ENCODE measurements at regions not wholly inside any gene's neighbourhood (a gene's known extent, or its start where the extent isn't known, plus 50 kb on each side); places are given as distances from the start of the nearest gene placed in this dataset.

DNA sequence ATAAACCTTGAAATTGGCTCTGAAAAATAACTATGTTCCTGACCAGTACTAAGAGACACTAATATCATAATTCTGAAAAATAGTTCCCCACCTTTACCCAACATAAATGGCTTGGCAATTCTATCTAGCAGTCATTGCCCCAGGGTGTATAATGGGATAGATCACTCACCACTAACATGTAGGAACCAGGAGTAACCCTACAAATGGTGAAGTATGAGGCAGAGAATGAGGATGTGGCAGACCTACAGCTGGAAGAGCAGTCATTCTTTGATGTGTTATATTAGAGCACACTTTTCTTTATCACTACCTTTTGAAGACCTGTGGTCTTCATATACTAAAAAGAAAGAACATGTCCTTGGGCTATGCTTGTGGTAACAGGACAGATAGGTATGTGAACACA is 136.5 kb upstream of the SYNDIG1 start:
- DNase-seq = no peak

DNA sequence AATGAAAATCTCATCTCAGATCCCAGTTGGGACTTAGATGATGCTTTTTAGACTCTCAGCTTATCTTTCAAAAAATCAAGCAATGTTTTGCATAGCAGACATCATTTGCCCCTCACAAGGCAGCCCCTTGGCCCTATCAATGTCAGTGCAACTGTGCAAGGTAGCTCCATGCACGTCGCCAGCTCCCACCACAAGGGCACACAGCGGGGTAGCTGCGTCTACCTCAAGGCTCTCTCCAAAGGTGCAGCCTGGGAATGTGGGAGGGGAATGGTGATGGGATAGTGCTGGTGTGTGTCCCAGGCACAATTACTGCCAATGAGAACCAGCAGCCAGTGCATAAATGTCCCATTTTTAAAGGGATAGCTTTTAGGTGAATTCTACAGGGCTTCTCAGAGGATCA is 137.5 kb upstream of the SYNDIG1 start:
- no peak for DNase-seq

DNA sequence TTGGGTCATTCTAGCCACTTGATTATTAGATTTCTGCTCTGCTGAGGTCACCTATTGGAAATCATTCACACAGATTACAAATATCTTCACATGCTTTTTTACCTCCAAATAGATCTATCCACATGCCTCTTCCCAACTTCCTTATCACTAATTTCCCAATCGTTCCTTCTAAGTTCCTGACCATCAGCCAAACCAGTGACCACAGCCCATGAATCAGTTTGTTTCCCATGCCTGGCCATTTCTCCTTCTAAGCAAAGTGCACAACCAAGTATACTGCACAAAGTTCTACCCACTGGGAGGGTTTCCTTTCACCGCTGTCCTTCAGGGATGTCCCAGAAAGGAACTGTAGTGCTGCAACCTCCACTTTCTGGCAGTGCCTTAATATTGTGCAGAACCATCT is 140.5 kb upstream of the SYNDIG1 start:
- no peak for DNase-seq

DNA sequence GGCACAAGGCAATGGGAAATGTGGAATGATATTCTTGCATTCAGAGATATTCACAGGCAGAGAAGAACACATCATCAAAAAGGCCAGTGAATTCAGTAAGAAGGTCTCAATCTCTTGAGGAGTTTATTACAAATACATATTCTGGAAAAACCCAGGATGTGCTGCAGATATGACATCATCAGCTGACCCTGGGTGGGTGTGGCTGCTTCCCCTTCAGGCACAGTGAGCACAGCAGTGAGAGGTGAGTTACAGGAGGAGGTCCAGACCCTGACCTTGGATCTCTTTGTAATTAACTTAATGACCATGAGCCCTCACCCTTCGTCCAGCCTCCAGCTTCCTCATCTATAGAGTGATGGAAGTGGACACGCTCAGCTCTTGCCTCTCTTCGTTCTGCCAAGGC is 147.5 kb upstream of the SYNDIG1 start:
- no peak for DNase-seq

DNA sequence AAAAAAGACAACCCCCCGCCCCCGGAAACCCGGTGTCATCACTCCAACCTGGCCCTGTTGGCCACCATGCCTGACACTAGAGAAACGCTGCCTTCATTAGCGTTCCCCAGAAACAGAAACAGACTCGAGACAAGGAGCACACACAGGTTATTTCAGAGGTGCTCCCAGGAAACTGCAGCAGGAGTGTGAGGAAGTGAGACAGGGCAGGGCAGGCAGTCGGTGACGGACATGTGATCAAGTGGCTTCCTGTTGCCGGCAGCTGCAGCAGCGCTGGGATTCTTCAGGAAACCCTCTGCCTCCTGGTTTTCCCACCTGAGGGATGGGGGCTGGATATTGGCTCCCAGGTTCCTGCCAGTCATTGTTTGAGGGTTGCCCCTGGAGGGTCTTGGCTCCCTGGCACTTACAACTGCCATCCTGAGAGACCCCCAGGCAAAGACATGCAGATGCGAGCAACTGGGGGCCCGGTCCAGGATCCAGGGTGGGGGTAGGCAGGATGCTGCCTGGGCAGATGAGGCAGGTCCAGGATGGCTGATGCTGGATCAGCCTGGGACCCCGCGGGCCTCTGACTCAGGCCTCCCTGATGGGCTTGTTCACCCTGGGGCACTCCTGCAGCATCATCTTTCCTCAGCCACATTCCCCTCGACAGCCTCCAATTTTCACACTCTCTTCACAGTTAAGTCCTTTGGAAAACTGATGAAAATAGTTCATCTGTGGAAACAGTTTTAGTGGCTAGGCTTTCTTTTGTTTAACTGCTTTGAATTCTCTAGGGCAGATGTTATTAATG is 150.7 kb upstream of the SYNDIG1 start:
- no peak for DNase-seq

DNA sequence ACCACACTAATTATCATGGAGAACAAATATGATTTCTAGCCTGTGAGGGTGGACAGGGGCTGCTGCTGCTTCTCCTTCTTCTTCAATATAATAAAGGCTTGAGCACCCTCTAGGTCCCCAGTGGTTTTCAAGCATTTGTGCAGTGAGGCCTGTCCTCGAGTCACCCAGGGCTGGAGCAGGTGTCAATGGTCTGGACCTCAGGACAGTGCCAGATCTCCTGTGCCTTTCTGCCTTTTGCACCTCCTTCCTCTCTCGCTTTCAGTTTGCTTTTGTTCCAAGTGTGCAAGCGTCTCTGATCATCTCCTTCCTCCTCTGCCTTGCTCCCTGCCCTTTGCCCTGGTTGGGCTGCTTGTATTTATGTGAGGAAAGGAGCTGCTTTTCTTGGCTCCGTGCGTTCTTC is 152.2 kb upstream of the SYNDIG1 start:
- no peak for DNase-seq

DNA sequence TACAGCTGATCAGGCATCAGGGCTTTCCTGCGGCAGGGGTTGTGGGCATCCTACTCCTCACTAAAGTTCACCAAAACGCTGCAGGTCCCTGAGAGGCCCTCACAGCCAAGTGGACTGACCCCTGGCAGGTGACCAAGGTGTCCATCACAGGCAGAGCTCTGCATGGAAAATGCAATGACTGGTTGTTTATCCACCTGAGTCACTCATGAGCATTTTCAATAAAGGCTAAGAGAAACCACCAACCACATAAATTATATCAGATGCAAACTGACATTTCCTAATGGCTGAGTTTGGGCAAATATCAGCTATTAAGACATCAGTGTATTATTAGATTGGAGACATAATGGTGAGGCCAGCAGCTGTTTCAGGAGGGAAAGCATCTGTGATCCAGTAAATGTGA is 152.7 kb upstream of the SYNDIG1 start:
- no peak for DNase-seq

DNA sequence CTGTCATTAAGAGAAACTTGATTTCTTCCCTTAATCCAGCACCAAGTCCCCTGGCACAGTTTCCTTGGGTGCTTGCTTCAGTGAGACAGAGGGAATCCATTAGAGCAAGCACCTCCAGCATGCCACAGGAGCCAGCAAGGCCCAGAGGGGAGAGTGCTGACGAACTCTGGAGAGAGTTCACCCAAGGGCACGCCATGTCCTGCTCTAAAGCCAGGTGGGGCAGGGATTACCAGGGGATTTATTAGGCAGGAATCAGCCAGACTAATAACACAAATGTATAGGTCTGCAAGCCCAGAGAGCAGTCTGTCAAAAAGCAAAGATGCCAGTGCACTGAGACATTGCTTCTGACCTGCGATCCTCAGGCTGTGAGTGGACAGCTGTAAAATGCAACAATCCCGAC is 155.4 kb upstream of the SYNDIG1 start:
- no peak for DNase-seq

DNA sequence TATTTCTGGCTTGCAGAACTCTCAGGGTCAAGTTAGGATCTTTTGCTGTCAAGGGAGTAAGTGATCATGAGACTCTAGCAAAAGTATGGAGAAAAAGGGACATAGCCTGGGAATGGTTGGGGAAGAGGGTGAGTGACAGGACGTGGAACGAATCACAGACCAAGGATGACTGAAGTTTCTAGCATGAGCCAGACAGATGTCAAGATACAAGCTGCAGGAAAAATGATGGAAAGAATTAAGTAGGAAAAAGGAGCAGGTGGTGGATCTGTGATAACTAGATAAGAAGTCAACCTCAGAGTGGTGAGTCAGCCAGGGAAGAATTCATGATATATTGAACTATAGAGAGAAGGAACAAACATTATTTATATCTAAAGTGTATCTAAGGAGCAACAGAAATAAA is 159.8 kb upstream of the SYNDIG1 start:
- no peak for DNase-seq

DNA sequence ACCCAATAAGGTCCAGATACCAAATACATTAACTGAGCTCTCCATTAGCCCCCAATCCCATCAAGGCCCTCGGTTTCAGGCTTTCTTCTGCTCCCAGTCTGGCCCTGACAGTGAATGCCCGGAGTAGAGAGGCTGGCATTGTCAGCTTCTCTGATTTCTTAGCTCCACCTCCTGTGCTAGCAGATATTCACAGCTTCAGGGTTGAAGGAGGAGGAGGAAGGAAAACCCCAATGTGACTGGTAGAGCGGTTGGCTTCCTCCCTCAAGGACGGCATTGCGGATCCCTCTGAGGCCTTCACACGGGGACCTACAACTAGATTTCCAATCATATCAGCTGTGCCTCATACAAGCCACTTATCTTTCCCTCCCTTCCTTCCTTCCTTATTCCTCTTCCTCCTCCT is 164.1 kb upstream of the SYNDIG1 start:
- DNase-seq = no peak

DNA sequence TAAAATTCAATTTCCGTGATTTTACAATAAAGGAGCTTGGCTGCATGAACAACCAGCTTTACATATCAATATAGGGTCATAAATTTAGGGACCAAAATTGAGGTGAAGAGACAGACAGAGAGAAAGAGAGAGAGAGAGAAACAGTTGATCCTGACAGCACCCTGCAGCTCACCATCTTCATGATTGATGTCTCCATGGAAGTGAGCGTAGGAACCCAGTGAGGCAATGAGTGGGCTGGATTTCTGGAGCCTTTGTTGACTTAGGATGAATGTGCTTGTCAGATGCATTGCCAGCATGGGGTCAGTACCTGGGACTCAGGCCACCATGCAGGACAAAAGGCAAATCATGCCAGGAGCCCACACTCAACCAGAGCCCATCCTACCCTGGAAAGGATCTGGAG is 165.1 kb upstream of the SYNDIG1 start:
- no peak for DNase-seq

DNA sequence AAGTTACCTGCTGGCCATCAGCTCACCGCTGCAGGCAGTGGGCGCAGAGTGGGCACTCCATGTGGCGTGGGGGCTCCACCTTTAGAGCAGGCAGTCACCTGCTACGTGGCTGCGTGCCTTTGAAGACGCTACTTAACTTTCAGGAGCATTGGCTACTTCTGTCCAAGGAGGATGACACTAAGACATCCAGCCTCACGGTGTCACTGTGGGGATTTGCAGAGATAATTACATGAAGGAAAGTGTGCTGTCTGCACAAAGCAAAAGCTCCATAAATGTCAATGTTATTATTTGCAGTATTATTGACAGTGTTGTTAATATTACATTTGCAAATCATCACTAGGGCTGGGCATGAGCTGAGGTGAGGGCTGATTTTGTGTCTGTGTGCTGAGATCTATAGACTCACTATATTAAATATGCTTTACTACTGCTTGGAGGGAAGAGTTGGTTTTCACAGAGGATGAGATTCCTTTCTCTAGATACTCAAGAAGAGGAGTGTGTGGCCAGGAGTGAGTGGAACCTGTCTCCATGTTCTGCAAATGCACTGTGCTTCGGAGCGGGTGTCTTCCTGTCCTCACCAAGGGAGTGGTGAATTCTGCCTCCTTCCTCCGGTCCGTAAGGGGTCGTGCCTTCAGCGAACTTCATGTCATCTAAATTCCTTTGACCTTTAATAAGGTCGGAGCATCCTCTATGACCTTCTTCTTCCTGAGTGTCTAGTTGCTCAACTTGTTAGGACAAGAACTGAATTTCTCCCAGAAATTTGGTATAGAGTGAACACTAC is 165.8 kb upstream of the SYNDIG1 start:
- DNase-seq = no peak

DNA sequence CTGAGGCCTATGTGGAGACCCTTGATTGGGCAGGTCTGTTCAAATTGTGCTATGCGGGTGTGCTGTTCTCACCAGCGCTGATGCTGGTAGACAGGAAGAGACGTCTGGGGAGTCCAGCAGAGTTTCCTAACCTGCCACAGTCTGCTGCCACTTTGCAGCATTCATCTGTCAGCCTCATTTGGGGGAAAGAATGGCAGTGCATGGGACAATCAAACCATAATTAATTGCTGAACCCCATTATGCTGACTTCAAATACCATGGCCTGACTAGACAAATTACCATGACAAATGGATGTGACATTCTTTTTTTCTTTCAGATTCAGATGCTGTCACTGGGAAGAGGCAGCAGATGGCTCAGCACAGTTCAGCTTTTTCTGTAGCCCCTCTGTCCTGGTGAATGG is 171.4 kb upstream of the SYNDIG1 start:
- DNase-seq = no peak

DNA sequence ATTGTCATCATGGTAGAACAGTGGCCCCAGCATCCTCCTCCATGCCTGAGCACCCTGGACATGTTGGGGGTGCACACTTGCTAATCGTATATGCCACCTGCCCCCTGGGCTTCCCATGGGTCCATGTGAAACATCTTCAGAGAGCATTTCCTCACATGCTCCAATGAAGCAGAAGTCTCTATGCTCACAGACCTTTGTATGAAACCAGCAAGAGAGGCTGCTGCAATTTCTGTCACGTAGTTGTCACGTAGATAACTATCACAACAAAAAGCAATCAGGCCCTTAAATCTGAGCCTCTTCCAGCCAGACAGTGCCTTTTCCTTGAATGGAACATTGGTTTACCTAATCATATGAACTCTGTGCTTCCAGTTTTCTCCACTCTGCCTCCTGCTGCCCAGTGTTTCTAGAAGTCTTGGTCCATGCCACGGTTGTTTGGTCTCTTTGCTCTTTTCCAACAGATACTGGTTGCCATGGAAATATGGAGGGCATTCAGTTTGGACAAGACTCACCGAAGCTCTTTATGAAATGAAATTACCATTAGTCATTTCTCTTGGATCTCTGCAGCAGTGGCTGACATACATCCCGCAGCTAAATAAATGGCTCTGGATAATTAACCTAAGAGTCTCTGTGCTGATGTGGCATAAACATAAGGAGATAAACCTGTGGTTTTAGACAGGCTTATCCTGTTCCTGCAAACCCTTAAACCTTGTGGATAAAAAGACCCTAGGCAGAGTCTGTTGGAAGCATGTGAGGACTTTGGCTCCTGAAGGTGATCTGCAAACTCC is 172.8 kb upstream of the SYNDIG1 start:
- DNase-seq = no peak

DNA sequence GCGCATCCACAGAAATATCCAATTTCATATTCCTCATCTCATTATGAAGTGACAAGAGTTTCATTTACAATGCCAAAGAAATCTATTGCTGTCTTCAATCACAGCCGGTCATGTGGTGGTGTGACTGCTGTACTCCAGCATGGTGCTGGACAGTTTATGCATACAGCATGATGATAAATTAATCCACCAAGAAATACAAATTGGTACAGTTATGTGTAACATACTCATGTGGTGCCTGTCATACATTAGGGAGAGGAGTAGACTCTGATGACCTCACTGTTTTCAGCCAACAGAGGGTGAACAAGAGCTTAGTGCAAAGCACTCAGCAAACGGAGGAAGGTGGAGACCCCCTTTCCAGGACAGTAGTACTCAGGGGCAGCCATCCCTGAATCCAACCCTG is 178.4 kb upstream of the SYNDIG1 start:
- DNase-seq = no peak

DNA sequence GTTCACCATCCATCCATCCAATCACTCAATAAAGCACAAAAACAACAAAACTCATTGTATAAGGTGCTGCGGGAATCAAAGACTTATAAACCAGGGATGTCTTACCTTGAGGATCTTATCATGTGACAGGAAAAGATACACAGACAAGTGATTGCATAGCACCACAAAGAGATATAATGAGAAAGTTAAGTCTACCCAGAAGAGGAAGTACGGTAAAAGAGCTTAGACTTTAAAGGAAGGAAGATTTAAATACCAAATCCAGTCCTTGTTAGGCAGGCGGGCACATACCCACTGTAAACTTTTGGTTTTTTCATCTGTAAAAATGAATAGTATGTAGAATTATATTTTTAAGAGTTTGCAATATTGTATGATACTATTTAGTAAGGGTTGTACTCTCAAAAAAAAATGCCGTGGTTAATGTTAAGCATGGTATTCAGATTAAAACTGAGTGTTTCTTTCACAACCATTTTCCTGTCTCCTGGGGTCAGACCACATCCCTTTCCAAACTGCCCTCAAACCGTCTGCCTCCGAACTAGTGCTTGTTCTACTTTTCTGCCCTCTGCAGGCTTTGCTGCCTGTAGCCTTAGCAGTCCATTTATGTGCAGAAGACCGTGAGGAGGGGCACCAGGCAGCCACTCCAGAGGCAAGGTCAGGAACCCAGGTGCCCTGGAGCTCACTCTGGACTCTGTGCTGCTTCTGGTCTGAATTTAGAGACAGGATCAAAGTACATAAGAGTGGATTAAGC is 179.5 kb upstream of the SYNDIG1 start:
- no peak for DNase-seq

DNA sequence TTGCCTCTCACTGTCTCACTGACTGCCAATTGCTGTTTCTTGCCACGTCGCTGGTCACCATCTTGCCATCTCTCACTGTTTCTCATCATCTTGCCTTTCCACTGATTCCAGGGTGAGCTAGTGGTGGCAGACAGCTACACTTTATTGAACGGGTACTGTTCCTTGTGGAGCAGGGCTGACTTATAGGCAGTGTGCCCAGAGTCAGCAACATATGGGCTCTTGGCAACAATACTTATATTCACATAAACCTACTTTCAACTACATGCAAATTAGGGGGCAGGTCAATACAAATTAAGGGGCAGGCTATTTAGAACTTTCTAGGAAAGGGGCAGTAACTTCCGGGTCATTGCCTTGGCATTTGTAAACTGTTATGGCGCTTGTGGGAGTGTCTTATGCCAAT is 186.2 kb upstream of the SYNDIG1 start:
- DNase-seq = no peak

DNA sequence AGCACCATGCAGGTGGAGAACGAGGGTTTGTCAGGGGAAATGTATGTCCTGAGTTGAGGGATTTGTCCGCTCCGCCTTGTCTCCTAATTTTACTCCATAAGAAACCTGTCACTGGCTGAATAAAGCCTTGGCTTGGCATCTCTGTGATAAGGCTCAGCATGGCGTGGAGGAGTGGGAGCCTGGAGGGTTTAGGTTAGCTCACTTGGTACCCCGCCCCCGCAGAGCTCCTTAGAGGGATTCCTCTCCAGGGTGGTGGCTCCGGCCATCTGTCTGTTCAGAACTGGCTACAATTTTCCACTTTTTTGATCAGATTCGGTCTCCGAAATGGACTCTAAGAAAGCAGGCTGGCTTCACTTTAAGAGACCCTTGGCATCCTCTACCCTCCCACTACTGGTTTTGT is 192.2 kb upstream of the SYNDIG1 start:
- DNase-seq = no peak

DNA sequence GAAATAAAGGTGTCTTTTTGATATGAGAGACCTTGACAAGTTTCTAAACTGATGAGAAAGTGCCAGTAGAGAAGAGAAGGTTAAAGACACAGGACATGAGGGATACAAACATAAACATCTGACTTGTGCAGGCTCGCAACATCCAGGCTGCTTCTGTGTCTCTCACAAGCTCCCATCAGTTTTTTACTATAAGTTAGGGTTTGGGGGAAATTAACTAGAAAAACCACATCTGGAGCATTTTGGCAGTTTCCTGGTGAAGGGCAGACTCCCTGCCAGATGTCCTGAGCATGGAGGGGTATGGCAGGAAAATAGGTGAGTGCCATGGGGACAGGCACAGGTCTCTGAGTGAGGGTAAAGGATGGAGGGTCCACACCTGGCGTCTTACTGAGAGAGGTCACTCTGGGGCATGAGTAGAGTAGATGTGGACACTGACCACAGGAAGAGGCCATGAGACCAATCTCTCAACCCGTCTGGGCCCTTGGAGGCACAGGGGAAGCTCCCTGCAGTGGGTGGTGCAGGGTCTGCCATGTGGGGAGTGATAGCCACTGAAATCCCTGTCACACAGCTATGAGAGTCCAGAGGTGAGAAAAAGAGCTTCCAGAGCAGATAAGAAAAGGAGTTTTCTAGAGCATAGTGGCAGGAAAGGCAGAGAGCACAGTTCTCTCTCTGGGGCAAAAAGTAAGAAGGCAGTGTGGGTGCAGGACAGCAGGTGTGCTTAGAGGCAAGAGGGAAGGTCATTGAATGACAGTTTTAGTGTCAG is 193.3 kb upstream of the SYNDIG1 start:
- no peak for DNase-seq

DNA sequence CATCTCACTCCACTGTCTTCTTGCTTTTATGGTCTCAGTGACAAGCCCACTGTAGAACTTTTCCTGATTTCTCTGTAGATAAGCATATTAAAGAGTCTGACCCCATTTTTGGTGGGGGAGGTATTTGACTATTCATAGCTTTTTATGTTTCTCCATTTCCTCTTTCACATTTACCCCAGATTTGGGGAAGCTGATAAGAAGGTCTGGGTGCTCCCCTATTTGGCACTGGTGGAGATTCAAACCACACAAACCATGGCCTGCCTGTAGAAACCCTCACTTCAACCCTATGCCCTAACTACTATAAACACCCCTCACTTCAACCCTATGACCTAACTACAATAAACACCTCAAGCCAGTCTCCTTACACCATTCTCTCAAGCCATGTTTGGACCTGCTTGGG is 196.2 kb upstream of the SYNDIG1 start:
- no peak for DNase-seq

DNA sequence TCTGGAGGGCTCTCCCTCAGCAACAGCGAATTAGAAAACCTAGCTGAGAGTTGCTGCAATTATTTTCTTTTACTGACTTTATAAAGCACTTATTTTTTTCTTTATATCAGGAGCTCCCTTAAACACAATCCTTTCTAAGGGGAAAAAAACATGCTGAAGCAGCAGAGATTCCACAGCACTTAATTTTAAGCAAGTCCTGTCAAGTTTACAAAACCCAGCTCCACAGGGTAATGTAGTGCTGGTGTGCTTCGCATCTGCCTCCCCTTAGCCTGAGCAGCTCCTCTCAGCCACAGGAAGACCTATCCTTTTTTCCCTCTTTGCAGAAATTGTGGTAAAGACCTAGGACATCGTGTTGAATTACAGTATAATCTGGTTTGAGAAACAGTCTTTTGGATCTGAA is 208.1 kb upstream of the SYNDIG1 start:
- no peak for DNase-seq

DNA sequence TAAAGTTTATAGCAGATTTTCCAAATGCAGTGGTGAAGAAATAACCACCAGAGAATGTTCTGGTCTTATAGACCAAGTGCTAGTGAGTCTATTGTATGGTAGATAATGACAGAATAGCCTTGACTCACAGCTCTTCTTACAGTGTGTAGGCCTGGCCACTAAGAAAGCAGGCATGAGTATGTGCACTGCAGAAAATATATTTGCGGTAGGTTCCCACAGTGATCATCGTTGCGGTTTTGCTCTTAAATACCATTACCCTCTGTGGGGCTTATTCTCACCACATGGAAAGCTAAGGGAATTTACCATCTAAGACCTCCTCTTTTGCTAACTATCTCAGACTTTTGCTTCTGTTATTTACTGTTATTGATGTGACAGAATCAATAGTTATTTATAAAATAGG is 212.3 kb upstream of the SYNDIG1 start:
- no peak for DNase-seq

All from central memory CD4-positive, alpha-beta T cell (primary cell).